Thymus (tissue), 11 donors: ENCODE measurements at regions not wholly inside any gene's neighbourhood (a gene's known extent, or its start where the extent isn't known, plus 50 kb on each side); places are given as distances from the start of the nearest gene placed in this dataset.

Experiments used
- DNase-seq, 9 donors: peaks; one replicate each; pipeline ENCODE4 v3.0.0-alpha.2; 2013; ENCODE audit warnings: low spot score in 9 of 9, low read depth in 6 of 9, missing footprints in 1 of 9
- H3K27ac ChIP-seq, 2 donors: one replicate each; pipeline ENCODE4 v1.5.1; 2013; ENCODE audit warnings: control low read depth in 1 of 2, low read depth in 1 of 2, low read length in 1 of 2, mild to moderate bottlenecking in 1 of 2, moderate library complexity in 1 of 2
- H3K27me3 ChIP-seq, 2 donors: one replicate each; pipeline ENCODE4 v1.5.1; 2013; ENCODE audit warnings: low read length in 1 of 2; ENCODE audit not compliant: control insufficient read depth in 2 of 2, insufficient read depth in 1 of 2
- H3K36me3 ChIP-seq, 2 donors: one replicate each; pipeline ENCODE4 v1.5.1; 2013; ENCODE audit warnings: low read length in 1 of 2, mild to moderate bottlenecking in 1 of 2, moderate library complexity in 1 of 2; ENCODE audit not compliant: control insufficient read depth in 2 of 2, insufficient read depth in 2 of 2
- H3K4me1 ChIP-seq, 2 donors: one replicate each; pipeline ENCODE4 v1.5.1; 2013; ENCODE audit warnings: low read length in 2 of 2; ENCODE audit not compliant: control insufficient read depth in 2 of 2, insufficient read depth in 2 of 2
- H3K4me3 ChIP-seq, 2 donors: one replicate each; pipeline ENCODE4 v1.5.1; 2013; ENCODE audit warnings: low read length in 2 of 2, control low read depth in 1 of 2, mild to moderate bottlenecking in 1 of 2
- H3K9me3 ChIP-seq, 2 donors: one replicate each; pipeline ENCODE4 v1.5.1; 2013; ENCODE audit warnings: low read length in 1 of 2, mild to moderate bottlenecking in 1 of 2; ENCODE audit not compliant: control insufficient read depth in 2 of 2, insufficient read depth in 1 of 2
- WGBS: extraction: QIAGEN DNeasy Blood & Tissue Kit; methylation state at CpG from one replicate; pipeline ENCODE4 v1.1.7; 2013; 5-methylcytosine and 5-hydroxymethylcytosine counted together
- donor health status: healthy.

DNA sequence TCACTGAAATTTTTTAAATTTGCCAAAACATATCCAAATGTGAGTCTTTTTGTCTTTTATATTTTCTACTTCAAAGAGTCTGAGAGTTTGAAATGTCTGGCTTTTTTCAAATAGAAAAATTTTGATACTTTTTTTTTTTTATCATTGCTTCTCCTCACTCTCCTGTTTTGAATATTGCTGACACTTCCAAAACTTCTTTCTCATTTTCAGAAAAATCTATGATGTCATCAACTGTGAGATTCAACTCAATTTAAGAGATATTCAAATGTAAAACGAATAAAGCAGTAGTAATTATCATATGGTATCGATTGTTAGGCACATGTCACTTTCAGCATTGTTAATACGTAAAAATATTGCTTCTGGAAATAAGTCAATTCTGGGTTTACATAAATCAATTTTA, 505.8 kb upstream of the STEAP1 start:
- H3K27me3 ChIP-seq: no peaks in the 10 kb centered on the region
- H3K4me1 ChIP-seq: no peaks in the 10 kb centered on the region
- H3K27ac ChIP-seq: no peak overlapping the region
- H3K9me3 ChIP-seq: no peaks in the 10 kb centered on the region
- H3K4me3 ChIP-seq: no peak overlapping the region
- H3K36me3 ChIP-seq: no peaks in the 10 kb centered on the region
- 93% methylated on average over 3 of the region's 3 CpGs for WGBS
- DNase-seq: no peak

DNA sequence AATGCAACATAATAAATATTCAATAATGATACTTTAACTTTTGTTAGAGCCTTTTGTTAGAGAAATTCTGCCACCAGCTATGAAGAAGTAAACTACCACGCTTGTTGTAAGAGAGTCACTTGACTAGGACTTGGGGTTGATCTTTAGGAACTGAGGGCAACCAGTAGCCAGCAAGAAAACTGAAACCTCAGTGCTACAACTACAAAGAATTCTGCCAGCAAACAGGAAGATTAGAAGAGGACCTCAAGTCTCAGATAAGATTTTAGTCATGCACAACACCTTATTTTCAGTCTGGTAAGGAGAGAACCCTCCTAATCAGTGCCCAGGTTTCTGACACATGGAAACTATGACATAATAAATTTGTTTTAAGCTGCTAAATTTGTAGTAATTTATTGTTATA, 498.3 kb upstream of the STEAP1 start:
- Histone ChIP-seq H3K4me3 (no peak overlapping the region), H3K4me1 (no peaks in the 10 kb centered on the region), H3K36me3 (no peaks in the 10 kb centered on the region), H3K27me3 (no peaks in the 10 kb centered on the region), H3K27ac (no peak overlapping the region), H3K9me3 (no peaks in the 10 kb centered on the region)
- 87% methylated on average over 1 of the region's 1 CpG for WGBS
- no peak for DNase-seq

DNA sequence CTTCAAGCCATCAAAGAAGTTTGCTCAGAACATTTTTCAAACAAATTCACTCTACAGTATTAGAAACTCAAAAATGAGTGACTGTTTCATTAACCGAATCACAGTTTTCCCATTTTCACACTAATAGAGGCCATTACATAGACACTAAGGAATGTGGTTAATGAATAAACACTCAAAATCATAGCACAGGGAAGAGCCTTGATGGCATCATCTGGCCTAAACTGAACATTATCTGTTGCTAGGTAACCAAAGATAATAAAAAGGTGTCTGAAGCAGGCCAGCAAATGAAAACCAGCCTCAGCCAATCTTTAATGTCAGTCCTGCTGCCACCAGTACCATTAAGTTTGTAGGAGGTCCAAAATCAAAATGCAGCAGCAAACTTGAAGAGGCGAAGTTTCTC, 492.4 kb upstream of the STEAP1 start:
- H3K4me1 ChIP-seq: no peaks in the 10 kb centered on the region
- H3K27me3 ChIP-seq: no peaks in the 10 kb centered on the region
- 73% methylated on average over 2 of the region's 2 CpGs for WGBS
- H3K4me3 ChIP-seq: no peak overlapping the region
- no peaks in the 10 kb centered on the region for H3K9me3 ChIP-seq
- no peak for DNase-seq
- H3K36me3 ChIP-seq: no peaks in the 10 kb centered on the region
- no peak overlapping the region for H3K27ac ChIP-seq

DNA sequence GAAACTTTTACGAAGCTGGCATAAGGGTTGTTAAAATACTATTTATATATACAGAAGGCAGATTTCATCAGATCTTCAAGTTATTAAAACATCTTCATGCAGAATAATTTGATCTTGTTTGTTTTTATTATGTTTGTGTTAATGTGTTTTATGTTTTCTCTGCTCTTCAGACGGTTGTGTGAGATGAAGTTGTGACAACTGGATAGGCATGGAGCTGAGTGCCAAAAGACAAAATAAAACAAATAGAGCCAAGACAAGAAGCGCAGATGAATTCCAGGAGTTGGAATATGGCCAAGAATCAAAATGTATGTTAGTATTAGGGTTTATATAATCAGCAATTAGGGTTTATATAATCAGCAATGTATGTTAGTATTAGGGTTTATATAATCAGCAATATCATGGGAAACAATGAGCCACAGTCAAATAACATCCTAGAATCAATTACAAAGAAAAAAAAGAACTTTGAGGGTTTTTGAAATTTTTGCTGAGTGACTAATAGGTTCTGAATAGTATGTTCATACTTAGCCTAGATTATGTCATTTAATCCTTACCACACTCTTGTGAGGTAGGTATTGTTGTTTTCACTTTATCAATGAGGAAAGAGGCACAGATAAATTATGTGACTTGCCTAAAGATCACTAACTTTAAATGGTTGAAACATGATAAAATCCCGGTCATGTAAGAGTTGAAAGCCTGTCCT, 488.0 kb upstream of the STEAP1 start:
- Histone ChIP-seq H3K36me3 (no peaks in the 10 kb centered on the region), H3K27me3 (no peaks in the 10 kb centered on the region), H3K27ac (no peak overlapping the region), H3K9me3 (no peaks in the 10 kb centered on the region), H3K4me3 (no peak overlapping the region), H3K4me1 (no peaks in the 10 kb centered on the region)
- no peak for DNase-seq
- 93% methylated on average over 4 of the region's 4 CpGs for WGBS

DNA sequence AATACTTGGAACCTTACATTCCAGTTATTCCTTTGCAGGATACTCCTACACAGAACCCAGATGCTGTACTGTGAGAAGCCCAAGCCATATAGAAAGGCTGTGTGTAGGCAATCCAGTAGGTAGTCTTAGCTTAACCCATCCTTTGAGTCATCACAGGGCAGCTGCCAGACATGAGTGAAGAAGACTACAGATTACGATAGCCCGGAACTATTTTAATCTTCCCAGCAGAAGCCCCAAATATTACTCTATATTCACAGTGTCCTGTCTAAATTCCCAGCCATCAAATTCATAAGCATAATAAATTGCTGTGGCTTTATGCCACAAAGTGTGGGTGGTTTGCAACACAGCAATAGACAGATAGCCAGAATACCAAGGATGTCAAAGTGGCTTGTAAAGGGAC, 474.1 kb upstream of the STEAP1 start:
- no peaks in the 10 kb centered on the region for H3K36me3 ChIP-seq
- H3K4me1 ChIP-seq: no peaks in the 10 kb centered on the region
- no peaks in the 10 kb centered on the region for H3K27me3 ChIP-seq
- WGBS: 96% methylated on average over 2 of the region's 2 CpGs
- DNase-seq: no peak
- no peak overlapping the region for H3K27ac ChIP-seq
- H3K9me3 ChIP-seq: no peaks in the 10 kb centered on the region
- no peak overlapping the region for H3K4me3 ChIP-seq

DNA sequence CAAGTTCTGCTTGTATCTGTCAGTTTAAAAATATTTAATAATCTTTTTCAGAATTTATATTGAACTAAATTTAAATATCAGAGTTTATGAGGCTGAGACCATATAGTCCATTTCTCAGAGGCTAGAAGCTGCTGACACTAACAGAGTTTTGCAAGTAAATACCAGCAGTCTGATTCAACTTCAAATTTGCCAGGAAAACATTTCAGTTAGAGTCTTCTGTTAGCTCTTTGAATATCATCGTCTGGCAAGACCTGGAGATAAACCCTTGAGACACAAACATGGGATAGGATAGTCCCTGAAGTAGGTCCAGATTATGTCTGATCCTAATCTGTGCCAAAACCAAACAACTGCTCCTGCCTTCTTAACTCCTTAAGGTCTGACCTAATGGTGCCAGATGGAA, 472.8 kb upstream of the STEAP1 start:
- no peaks in the 10 kb centered on the region for H3K36me3 ChIP-seq
- no peaks in the 10 kb centered on the region for H3K4me1 ChIP-seq
- no peak overlapping the region for H3K27ac ChIP-seq
- H3K4me3 ChIP-seq: no peak overlapping the region
- 87% methylated on average over 1 of the region's 1 CpG for WGBS
- H3K9me3 ChIP-seq: no peaks in the 10 kb centered on the region
- H3K27me3 ChIP-seq: no peaks in the 10 kb centered on the region
- no peak for DNase-seq

DNA sequence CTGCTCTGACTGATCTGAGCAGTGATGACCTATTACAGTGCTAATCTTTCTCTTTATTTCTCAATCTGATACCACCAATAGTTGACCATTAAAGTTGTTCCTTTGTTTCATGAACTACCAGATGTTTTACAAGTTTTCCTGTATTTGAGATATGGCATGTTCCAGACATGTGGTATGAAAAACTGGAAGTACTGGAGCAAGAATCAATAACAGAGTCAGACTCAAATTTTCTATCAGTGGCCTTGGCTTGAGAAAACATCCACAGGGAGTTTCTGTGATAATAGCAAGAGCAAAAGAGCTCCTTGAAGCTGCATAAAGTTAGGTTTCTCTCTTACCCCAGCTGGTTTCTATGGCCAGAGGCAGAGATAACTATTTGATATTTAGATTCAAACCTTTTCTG, 469.0 kb upstream of the STEAP1 start:
- no peaks in the 10 kb centered on the region for H3K36me3 ChIP-seq
- no peak overlapping the region for H3K4me3 ChIP-seq
- H3K9me3 ChIP-seq: no peaks in the 10 kb centered on the region
- H3K27ac ChIP-seq: no peak overlapping the region
- DNase-seq: no peak
- no peaks in the 10 kb centered on the region for H3K27me3 ChIP-seq
- H3K4me1 ChIP-seq: no peaks in the 10 kb centered on the region

DNA sequence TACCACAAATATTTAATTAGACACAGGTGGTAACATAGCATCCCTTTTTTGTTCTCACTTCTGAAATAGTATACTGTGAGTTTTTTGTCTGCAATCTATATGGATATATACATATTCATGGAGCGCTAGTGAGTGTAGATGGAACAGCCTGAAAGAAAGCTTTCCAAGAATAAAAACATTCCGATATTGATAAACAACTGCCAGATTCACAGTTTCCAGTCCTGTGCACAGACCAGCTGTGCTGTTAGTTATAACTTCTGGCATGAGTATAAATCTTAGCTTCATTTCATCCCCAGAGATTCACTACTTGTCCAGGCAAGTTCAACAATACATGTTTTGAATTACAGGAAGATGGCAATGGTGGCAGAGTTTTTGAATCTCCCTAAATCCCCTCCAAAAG, 467.1 kb upstream of the STEAP1 start:
- H3K4me3 ChIP-seq: no peak overlapping the region
- no peaks in the 10 kb centered on the region for H3K9me3 ChIP-seq
- no peak for DNase-seq
- no peaks in the 10 kb centered on the region for H3K36me3 ChIP-seq
- no peak overlapping the region for H3K27ac ChIP-seq
- 91% methylated on average over 2 of the region's 2 CpGs for WGBS
- H3K4me1 ChIP-seq: no peaks in the 10 kb centered on the region
- H3K27me3 ChIP-seq: no peaks in the 10 kb centered on the region

DNA sequence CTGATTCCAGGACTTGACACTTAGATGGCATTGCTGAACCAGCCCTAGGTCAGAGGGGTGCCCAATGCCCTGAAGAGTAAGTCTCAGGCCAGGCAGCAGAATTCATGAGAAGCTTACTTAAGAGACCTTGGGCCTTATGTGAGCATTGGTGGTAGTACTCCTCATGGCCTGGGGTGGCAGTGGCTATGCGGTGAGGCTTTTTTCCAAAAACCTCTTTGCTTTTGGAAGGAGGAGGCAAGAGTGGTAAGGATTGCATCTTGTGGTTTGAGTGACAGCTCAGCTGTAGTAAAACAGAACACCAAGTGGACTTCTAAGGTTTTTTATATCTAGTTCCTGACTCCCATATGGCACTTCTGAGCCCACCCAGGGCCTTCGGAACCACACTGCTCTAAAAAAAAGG, 459.0 kb upstream of the STEAP1 start:
- Histone ChIP-seq H3K36me3 (no peaks in the 10 kb centered on the region), H3K27ac (no peak overlapping the region), H3K9me3 (peaks cover 0 to 8% of the 10 kb centered on the region in 2 donors), H3K4me3 (no peak overlapping the region), H3K4me1 (no peaks in the 10 kb centered on the region), H3K27me3 (no peaks in the 10 kb centered on the region)
- DNase-seq: no peak
- WGBS: 98% methylated on average over 2 of the region's 2 CpGs

DNA sequence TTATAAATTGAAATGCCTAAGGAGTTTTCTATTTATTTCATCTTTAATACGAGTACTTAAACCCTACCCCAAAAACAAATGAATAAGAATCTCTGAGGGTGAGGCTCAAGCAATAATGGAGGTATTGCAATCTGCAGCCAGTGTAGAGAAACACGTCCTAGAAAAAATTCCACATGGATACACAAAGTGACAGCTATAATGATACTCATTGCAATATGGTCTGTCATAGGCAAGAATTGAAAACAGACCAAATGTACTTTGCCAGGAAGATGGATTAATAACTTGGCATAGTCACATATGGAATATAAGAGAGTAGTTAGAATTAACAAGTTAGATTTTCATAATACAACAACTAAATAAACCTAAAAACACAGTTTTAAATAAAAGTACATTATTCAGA, 440.1 kb upstream of the STEAP1 start:
- DNase-seq: no peak
- Histone ChIP-seq H3K27me3 (no peaks in the 10 kb centered on the region), H3K9me3 (peaks cover 0 to 2% of the 10 kb centered on the region in 2 donors), H3K27ac (no peak overlapping the region), H3K36me3 (no peaks in the 10 kb centered on the region), H3K4me1 (no peaks in the 10 kb centered on the region), H3K4me3 (no peak overlapping the region)
- 93% methylated on average over 2 of the region's 2 CpGs for WGBS
